Hypothalamus (tissue), 51 donors: ENCODE measurements at regions not wholly inside any gene's neighbourhood (a gene's known extent, or its start where the extent isn't known, plus 50 kb on each side); places are given as distances from the start of the nearest gene placed in this dataset.

Source experiments
- DNase-seq, 51 donors: peaks; one replicate each; lab custom pipeline; 2025; lab: John Stamatoyannopoulos, UW

- DNase-seq: no peak
Observed at GRCh38 chr14:34027990-34028495, 77.2 kb upstream of the EGLN3 start.

DNA sequence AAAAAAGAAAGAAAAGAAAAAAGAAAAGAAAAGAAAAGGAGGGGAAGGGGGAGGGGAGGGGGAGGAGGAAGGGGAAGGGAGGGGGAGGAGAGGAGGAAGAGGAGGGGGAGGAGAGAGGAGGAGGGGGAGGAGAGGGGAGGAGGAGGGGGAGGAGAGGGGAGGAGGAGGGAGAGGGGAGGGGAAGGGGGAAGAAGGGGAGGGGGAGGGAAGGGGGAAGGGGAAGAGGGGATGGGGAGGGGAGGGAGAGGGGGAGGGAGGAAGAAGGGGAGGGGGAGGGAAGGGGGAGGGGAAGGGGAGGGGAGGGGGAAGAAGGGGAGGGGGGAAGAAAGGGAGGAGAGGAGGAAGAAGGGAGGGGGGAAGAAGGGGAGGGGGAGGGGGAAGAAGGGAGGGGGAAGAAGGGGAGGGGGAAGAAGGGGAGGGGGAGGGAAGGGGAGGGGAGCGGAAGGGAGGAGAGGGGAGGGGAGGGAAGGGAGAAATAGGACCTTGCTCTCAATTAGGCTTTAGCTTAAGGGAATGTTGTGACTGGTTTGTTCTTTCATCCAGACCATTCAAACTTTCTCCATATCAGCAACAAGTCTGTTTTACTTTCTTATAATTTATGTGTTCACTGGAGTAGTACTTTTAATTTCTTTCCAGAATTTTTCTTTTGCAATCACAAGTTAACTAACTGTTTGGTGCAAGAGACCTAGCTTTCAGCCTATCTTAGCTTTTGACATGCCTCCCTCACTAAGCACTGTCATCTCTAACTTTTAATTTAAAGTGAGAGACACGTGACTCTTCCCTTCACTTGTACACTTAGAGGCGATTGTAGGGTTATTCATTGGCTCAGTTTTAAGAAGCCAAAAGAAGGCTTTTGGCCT, 76.5 kb upstream of the EGLN3 start:
- DNase-seq: no peak

GRCh38 chr14:34025325-34026017, 74.6 kb upstream of the EGLN3 start:
- DNase-seq: no peak

DNA sequence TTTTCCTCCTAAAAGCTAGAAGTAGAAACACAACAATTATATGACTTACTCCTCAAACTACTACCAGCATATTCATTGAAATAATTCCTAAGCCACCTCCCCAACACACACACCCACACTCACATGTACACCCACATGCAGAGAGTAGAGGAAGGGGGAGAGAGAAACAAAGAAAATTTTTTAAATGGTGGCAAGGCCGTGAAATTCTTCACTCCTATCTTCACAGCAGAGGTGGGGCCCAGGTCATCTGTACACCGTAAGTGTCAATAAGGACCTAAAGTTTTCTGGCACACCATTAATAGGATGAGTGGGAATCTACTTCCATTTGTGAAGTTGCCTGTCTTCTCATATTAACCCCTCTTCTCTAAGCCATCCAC, 73.9 kb upstream of the EGLN3 start:
- no peak for DNase-seq

GRCh38 chr14:34023824-34024767, 73.2 kb upstream of the EGLN3 start:
- DNase-seq: no peak

- no peak for DNase-seq
Observed at GRCh38 chr14:34021096-34021495, 70.2 kb upstream of the EGLN3 start.

DNA sequence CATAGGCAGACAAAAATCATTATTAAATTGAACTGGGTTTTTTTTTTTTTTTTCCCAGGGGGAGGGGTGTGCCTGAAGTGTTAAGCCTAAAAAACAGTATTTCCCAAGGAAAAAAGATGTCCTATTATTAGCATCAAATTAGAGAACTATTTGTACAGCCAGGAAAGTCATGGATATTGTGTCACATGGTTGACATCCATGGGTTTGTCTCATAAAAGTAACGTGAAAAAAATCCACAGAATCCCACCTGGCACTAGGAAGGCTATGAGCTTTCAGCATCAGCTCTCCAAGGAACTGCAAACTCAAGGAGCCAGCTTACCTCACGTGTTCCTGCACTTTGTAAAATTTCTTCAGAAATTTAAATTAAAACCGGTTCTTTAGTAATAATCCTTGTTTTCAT, 69.1 kb upstream of the EGLN3 start:
- no peak for DNase-seq

DNA sequence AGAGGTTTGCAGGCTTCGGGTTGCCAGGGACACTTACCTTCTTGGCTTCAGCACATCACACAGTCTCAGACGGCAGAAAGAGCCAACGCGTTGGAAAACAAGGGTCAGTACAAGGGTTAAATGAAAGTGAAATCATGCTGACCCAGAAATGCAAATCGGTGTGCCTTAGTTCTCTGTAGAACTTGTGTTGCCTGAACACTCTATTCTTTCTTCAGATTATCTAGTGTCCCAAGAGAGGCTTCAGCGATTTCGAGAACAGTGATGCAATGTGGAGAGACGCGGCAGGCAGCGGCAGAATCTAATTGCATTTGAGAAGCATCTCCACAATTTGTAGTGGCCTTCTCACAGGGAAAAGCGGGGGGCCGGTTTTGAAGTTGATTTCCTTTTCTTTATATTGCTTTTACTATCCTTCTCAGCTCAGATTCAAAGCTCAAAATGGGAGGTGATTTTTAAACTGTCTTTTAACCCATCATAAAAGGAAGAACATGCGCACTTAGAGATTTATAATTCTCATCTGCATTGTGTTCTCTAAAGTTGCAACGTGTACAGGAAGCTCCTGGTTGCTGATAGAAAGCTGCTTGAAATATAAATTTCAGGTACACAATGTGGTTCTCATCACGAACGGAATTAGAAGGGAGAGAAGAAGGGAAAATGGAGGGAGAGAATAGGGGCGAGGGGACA, 67.8 kb upstream of the EGLN3 start:
- DNase-seq: peak in 28 of 51 donors; percentile 1 to 49 (median 14)

- no peak for DNase-seq
Observed at GRCh38 chr14:34018125-34018524, 67.3 kb upstream of the EGLN3 start.

GRCh38 chr14:34015383-34015782, 64.5 kb upstream of the EGLN3 start:
- no peak for DNase-seq

DNA sequence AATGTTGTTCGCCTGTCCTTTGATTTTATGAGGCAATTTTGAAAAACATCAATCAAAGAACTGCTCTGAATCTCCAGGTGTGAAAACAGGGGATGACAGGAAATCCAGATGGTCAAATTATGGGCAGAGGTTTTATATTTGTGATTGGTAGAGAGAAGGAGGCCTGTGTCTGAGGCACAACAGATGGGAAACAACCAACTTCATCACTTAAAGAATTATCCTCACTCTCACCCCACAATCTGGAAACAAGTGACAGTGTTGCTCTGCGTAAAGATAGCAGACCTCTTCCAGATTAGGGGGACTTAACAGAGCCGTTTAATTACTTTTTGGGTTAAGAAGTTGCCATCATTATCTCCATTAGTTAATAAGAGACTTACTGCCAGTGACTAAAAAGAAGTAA, 64.1 kb upstream of the EGLN3 start:
- DNase-seq: no peak

DNA sequence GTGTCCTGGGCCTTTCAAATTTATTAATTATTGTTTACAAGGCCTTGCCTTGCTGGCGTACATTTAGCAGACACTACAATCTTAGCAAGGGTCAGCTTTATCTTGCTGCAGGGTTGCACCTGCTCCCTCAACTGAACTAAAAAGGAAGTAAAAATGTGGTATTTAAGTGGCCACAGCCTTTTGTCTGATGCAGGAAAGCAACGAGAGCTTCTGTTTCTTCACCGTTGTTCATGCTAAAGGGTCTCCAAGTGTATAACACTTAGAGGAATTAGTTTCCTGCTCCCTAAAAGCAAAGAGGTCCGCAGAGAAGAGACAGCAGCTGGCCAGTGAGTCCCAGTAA, 62.8 kb upstream of the EGLN3 start:
- no peak for DNase-seq

DNA sequence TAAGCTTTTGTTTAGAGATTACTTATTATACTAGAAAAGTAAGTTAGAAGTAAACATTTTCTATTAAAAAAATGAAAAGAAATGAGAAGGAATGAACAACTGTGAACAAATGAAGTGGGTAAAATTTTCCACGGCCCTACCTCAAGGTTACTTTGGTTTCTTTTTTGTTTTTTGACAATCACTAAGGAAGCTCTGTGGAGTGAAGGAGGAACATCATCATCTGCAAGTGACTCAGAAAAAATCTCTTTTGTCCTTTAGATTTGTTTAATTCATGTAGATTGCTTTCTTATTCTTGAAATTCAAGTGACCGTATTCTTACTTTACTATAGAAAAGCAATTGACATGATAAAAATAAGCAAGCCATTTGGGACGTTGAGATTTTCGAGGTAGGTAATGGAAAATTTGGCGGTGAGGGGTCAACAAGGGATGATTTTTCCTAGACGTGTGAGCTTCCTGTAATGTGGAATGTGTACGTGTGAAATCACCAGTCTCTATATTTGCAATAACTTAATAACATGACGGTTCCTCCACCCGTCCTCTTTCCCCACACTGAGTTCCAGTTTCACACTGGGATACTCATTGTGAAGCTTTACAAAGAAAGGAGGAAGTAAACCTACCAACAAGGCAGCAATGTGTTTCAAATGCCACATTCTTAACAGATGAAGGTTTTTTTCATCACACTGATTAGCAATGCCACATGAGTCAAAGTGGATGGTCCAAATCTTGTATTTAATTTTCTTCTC, 62.3 kb upstream of the EGLN3 start:
- no peak for DNase-seq

DNA sequence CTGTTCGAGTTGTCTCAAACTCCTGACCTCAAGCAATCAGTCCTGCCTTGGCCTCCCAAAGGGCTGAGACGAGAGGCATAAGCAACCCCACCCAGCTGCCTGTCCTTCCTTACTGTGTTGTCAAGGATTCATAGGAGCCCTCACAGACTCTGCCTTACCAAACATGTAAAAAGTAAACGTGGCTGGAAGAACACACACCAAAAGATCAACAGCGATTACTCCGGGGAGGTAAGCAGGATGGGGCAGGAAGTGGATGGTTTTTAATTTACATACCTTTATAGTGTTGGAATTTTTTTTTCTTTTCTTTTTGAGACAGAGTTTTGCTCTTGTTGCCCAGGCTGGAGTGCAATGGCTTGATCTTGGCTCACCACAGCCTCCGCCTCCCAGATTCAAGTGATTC, 61.5 kb upstream of the EGLN3 start:
- no peak for DNase-seq

GRCh38 chr14:34009956-34010355, 59.1 kb upstream of the EGLN3 start:
- DNase-seq: no peak

DNA sequence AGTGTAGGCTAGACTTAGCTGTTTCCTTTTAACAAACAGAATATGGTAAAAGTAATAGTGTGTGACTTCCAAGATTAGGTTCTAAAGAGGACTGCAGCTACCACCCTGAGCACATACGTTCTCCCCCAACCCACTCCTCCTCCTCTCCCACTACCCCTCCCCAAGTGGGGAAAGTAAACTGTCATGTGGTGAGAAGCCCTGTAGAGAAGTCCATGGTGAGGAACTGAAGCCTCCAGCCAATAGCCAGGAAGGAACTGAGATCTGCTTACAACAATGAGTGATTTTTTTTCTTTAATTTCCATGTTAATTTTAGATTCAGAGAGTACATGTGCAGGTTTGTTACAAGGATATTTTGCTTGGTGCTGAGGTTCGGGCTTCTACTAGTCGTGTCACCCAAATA, 57.0 kb upstream of the EGLN3 start:
- no peak for DNase-seq

- no peak for DNase-seq
Observed at GRCh38 chr14:34005901-34006300, 55.0 kb upstream of the EGLN3 start.

DNA sequence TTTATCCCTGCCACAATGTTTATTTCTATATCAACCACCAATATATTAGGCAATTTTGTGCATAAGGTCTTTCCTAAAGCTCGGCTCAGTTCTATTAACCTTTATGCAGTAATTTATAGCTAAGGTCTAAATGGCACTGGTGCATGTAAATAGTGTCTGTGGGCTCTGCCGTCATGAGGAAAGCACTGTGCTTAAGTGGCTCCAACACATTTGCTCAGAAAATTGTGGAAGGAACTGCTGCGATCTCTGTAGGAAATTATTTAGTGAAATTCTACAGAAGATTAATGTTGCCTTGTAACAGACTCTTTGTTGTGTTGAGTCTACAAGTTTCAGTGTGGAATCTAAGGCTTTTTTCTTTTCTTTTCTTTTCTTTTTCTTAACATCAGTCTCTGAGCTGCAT, 54.0 kb upstream of the EGLN3 start:
- no peak for DNase-seq

DNA sequence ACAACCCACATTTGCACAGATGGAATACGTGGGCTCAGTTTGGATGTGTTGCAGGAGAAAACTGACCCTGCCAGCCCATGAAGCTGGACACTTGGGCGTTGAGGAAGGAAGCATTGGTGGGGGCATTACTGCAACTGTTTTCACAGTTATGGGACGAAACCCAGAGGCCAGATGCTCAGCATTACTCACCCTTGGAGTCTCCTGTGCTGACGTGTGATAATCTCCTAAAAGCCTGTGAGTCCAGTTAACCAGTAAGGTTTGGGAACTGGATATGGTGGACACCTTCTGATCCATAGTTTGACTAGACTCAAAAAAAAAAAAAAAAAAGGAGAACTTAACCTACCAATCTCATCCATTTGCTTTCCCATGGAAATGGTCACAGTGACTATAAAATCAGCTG, 52.8 kb upstream of the EGLN3 start:
- no peak for DNase-seq
